GM12872 (cell line): ENCODE measurements at regions not wholly inside any gene's neighbourhood (a gene's known extent, or its start where the extent isn't known, plus 50 kb on each side); places are given as distances from the start of the nearest gene placed in this dataset.

Source experiments
- TF ChIP-seq, protein P1 (sequence below): IDR thresholded peaks from 3 replicates; pipeline ENCODE4 v1.5.1; 2011; ENCODE audit warnings: low read depth, mild to moderate bottlenecking, low read length, moderate library complexity; ENCODE audit not compliant: insufficient read depth

GRCh38 chr18:72160510-72161445 is 383.4 kb downstream of the CBLN2 start:
- TF ChIP-seq, protein P1, sequence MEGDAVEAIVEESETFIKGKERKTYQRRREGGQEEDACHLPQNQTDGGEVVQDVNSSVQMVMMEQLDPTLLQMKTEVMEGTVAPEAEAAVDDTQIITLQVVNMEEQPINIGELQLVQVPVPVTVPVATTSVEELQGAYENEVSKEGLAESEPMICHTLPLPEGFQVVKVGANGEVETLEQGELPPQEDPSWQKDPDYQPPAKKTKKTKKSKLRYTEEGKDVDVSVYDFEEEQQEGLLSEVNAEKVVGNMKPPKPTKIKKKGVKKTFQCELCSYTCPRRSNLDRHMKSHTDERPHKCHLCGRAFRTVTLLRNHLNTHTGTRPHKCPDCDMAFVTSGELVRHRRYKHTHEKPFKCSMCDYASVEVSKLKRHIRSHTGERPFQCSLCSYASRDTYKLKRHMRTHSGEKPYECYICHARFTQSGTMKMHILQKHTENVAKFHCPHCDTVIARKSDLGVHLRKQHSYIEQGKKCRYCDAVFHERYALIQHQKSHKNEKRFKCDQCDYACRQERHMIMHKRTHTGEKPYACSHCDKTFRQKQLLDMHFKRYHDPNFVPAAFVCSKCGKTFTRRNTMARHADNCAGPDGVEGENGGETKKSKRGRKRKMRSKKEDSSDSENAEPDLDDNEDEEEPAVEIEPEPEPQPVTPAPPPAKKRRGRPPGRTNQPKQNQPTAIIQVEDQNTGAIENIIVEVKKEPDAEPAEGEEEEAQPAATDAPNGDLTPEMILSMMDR: no peak

DNA sequence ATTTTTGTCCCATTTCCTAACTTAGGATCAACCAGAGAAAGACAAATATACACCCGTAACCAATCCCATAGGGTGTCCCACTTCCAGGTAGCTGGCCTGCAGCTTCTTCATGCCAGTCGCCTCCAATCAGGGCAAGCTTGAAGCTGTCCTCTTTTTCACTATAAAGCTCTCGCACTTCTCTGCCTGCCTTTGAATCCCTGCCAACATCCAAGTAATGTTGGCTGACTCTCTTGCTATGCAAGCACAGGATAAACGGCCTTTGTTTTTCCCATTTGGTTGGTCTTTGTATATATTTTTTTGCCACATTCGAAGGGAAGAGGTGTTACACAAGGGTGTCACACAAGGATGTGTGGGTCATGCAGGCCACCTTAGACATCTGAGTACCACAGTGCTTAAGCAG is 388.8 kb downstream of the CBLN2 start:
- TF ChIP-seq, protein P1: no peak

DNA sequence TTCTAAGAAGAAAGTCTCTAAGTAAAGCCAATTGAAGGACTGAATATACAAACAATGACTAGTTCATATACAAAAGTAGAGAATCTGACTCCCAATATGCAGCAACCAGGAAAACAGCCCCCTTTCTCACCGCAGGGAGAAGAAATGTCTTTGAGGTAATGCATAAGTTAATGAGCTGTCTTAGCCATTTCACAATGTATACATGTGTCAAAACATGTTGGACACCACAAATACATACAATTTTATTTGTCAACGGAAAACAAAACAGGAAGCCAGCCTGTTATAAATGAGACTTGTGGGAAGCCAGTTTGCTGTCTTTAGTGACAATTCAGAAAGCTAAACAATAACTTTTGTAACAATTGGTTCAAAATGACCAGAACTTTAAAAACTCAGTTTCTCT is 389.2 kb downstream of the CBLN2 start:
- TF ChIP-seq, protein P1: no peak

DNA sequence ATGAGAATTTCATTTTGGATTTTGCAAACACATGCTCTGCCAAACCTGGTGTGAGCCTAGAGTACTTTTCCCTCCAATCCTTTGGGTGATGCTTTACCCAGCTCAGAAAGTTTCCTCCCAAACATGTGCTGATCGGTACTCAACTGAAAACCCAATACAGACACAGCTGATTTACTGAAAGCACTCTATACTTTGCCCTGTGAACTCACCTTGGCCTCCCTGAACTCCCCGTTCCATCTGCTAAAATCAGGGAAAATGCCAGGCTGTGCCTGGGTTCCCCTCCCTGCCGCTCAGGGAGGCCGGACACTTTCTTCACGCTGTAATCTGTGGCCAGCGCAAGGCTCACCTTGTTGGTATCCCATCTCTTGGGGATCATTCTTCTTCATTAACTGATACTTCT is 391.2 kb downstream of the CBLN2 start:
- TF ChIP-seq, protein P1: no peak

DNA sequence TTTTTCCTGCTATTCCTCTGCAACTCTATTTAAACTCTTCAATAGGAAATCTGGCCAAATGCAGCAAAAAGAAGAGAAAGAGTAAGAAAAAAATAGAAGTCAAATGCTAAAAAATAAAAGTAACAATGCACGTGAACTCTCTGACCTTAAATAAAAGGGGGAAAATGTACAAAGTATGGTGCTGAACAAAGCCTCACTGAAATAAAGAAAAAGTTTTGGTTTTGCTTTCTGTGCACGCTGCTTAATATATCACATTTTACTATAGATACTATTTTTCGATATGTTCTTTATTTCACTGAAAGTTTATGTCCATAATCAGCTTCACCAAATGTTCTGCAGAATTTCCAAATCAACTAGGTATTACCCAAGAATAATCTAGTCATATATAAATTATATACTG is 396.3 kb downstream of the CBLN2 start:
- TF ChIP-seq, protein P1: no peak

DNA sequence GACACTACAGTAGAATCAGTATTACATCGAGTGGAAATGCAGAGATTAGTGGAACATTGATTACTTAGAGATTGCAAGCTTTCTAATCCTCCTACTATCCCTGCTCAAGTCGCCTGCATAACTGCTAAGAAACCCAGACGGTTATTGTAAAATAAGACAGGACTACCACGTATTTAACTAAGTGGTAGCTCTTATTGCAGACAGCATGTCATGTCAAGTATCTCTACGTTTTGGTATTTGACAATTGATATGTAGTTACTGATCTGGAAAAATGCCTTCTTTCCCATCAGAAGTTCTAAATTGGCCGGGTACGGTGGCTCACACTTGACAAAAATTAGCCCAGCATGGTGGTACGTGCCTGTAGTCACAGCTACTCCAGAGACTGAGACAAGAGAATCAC is 404.1 kb downstream of the CBLN2 start:
- TF ChIP-seq, protein P1: no peak

GRCh38 chr18:72128649-72129048 is 415.5 kb downstream of the CBLN2 start:
- TF ChIP-seq, protein P1: no peak
